ENCODE measurements at regions not wholly inside any gene's neighbourhood (a gene's known extent, or its start where the extent isn't known, plus 50 kb on each side); places are given as distances from the start of the nearest gene placed in this dataset.

DNA sequence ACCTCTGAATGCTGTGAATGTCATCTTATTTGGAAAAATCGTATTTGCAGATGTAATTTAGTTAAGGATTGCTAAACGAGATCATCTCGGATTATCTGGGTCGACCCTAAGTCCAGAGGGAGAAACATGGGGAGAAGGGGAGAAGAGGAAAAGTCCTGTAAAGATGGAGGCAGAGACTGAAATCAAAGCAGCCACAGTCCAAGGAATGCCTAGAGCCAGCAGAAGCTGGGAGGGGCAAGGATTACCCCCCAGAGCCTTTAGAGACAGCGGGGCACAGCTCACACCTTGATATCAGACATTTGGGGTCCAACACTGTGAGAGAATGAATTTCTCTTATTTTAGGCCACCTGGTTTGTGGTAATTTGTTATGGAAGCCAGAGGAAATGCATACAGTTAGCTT is 104.9 kb upstream of the YPEL5 start:
- ATAC-seq (ENCODE audit: low FRiP score) = no peak
- TF ChIP-seq, protein P1, sequence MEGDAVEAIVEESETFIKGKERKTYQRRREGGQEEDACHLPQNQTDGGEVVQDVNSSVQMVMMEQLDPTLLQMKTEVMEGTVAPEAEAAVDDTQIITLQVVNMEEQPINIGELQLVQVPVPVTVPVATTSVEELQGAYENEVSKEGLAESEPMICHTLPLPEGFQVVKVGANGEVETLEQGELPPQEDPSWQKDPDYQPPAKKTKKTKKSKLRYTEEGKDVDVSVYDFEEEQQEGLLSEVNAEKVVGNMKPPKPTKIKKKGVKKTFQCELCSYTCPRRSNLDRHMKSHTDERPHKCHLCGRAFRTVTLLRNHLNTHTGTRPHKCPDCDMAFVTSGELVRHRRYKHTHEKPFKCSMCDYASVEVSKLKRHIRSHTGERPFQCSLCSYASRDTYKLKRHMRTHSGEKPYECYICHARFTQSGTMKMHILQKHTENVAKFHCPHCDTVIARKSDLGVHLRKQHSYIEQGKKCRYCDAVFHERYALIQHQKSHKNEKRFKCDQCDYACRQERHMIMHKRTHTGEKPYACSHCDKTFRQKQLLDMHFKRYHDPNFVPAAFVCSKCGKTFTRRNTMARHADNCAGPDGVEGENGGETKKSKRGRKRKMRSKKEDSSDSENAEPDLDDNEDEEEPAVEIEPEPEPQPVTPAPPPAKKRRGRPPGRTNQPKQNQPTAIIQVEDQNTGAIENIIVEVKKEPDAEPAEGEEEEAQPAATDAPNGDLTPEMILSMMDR (IDR thresholded peaks at IDR 0.05) = no peak
- DNase-seq (ENCODE audit: low spot score) = no peak

DNA sequence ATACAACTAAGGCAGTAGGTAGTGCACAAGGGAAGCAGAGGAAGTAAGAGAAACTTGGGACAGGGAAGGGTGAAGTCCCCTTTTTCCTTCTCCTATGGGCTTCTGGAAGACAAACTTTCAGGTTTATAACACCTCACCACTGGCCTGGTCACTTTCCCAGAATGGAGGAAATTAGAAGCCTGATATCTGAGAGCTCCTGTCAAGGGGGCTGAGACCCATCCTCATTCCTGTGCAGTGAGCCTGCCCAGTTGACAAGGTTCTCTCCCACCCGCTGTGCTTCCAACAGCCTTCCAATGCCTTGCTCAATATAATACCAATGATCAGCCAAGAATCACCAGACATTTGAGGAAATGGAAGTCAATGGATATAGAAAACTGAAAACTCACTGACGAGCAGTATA is 100.4 kb upstream of the YPEL5 start:
- ATAC-seq (ENCODE audit: low FRiP score) (no peak), DNase-seq (ENCODE audit: low spot score) (no peak)
- TF ChIP-seq, protein P1 (IDR thresholded peaks at IDR 0.05) = no peak

DNA sequence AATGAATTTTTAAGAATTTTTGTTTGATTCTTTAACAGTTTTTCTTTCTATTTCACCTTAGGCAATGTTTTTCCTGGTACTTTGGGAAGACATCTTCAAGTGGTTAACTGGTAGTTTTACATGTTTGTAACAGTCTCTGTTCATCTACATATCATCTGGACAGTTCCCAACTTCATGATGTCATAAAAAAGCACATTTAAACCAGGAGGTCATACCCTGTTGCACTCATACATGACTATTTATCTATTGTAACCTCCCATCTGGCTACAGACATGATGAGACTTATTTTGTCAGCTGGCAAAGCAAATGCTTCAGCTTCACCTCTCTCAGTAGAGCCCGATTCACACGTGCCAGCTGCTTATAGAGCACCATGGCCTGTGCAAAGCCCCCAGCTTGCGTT is 99.8 kb upstream of the YPEL5 start:
- ATAC-seq (ENCODE audit: low FRiP score) (no peak), DNase-seq (ENCODE audit: low spot score) (no peak)
- TF ChIP-seq, protein P1 (IDR thresholded peaks at IDR 0.05) = no peak

DNA sequence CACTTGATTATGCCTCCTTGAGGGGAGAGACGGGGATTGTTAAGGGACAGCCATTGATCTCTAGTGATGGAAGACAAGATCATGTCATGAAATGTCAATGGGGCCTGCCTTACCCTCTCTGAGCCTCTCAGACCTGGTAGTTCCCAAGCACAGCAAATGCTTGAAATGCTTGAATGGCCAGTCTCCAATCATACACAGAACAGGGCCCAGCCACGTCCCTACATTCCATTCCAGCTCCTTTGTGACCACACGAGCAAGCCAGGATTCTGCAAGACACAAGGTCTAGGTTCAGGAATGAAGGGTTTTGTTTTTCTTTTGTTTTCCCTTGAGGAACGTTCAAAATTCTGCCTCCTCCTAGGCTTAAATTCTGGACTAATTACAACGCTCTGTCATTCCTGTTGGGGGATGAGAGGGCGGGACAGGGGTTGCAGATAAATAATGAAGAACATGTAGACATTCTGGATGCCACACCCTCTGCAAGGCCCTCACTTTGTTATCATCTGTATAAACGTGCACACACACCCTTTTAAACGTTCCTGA is 98.1 kb upstream of the YPEL5 start:
- ATAC-seq (ENCODE audit: low FRiP score) = no peak
- DNase-seq (ENCODE audit: low spot score) = no peak
- TF ChIP-seq, protein P1 (IDR thresholded peaks at IDR 0.05) = no peak

DNA sequence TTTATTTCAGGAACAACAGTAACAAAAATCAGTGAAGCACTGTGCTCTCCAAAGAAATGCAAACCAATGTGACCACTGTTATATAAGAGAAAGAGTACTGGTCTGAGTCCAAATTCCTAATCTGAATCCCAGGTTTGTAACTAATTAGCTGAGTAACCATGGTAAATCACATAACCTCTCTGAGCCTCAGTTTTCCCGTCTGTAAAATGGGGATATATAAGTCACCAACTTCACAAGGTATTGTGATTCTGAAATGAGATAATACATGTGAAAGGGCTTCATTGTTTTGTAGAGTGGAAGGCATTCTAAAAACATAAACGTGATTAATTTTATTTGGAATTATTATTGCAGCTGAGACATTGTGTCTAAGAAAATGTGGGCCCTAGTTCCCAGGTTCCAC is 91.3 kb upstream of the YPEL5 start:
- DNase-seq (ENCODE audit: low spot score) (no peak), ATAC-seq (ENCODE audit: low FRiP score) (no peak)
- TF ChIP-seq, protein P1 (IDR thresholded peaks at IDR 0.05) = no peak

DNA sequence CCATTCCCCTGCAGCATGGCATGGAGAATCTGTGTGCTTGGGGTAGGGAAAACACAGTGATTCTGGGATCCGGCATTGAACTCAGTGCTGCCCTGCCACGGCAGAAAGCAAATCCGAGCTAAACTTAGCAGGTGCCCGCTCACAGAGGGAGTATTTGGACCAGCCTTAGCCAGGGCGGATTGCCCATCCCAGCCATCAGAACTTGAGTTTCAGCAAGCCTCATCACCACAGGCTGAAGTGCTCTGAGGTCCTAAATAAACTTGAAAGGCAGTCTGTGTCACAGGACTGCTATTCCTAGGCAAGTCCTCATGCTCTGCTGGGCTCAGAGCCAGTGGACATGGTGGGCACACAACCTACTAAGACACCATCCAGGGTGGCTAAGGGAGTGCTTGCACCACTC is 86.2 kb upstream of the YPEL5 start:
- ATAC-seq (ENCODE audit: low FRiP score) (no peak), DNase-seq (ENCODE audit: low spot score) (no peak)
- TF ChIP-seq, protein P1 (IDR thresholded peaks at IDR 0.05) = no peak

DNA sequence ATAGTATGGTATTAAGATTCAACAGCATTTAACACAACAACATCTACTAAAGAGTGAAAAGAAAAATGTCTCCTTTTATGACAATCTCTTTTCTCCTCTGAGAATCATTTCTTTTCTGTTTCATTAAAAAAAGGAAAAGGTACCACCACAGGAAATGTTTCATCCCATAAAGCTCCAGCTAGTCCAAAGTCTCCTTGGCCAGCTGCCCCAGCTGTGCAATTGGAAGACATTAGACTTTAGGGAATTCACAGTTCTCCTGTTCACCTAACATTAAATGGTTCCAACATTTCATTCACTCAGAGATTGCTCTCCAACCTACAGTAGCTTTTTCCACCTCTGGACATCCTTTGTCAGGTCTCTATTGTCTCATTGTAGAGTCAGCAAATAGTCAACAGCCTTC is 78.7 kb upstream of the YPEL5 start:
- ATAC-seq (ENCODE audit: low FRiP score) = no peak
- no peak for DNase-seq (ENCODE audit: low spot score)
- TF ChIP-seq, protein P1 (IDR thresholded peaks at IDR 0.05) = no peak

Data from omental fat pad (tissue), 3 donors.